ENCODE measurements at regions not wholly inside any gene's neighbourhood (a gene's known extent, or its start where the extent isn't known, plus 50 kb on each side); places are given as distances from the start of the nearest gene placed in this dataset.

DNA sequence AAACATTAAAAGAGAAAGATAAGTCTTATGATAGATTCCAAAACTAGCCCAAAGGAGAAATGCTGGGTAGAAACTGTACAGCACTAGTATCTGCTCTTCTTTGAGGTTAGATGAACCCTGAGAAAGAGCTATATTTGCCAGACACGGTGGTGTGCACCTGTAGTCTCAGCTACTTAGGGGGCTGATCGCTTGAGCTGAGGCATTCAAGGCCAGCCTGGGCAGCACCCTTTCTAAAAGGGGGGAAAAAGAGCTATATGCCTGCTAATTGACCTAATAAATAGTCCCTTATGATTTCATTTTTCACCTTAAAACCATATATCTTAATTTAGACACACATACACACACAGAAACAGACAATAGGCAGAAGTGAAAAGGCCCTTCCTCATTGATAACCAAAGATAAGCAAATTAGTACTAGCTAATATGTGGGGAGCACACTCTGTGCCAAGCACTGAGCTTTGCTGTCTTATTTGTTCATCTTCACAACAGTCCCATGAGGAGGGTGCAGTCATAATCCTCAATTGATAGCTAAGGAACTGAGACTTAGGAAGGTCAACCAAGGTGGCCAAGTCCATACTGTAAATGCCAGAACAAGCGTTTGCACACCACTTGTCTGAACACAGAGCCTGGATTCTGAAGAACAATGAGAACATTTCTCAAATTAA lies 56.6 kb upstream of the NLK start:
- no peak for DNase-seq
- TF ChIP-seq CTCF (IDR thresholded peaks at IDR 0.05) (no peak), POLR2A (IDR thresholded peaks at IDR 0.05) (no peak)
- 81 to 86% methylated on average over 3 of the region's 3 CpGs for WGBS, 2 donors
- Histone ChIP-seq H3K27me3 (no peaks in the 10 kb centered on the region), H3K27ac (no peak overlapping the region), H3K4me3 (replicated peaks in 1 of 3) (no peak overlapping the region), H3K4me1 (peaks cover 0 to 6% of the 10 kb centered on the region in 2 donors), H3K36me3 (no peaks in the 10 kb centered on the region), H3K9me3 (no peaks in the 10 kb centered on the region)
- intact Hi-C loops (cut with DNase I): no loop called here

GRCh38 chr17:27986805-27987684 lies 55.4 kb upstream of the NLK start:
- no peak overlapping the region for H3K27ac ChIP-seq
- DNase-seq: no peak
- H3K27me3 ChIP-seq: no peaks in the 10 kb centered on the region
- H3K4me3 ChIP-seq (replicated peaks in 1 of 3): no peak overlapping the region
- WGBS, 2 donors: 90 to 94% methylated on average over 9 of the region's 9 CpGs
- intact Hi-C loops (cut with DNase I): no loop called here
- no peaks in the 10 kb centered on the region for H3K9me3 ChIP-seq
- TF ChIP-seq CTCF (IDR thresholded peaks at IDR 0.05): no peak
- no peak for TF ChIP-seq POLR2A (IDR thresholded peaks at IDR 0.05)
- peaks cover 0 to 6% of the 10 kb centered on the region in 2 donors for H3K4me1 ChIP-seq
- H3K36me3 ChIP-seq: no peaks in the 10 kb centered on the region

GRCh38 chr17:27989046-27989445 lies 53.4 kb upstream of the NLK start:
- TF ChIP-seq POLR2A (IDR thresholded peaks at IDR 0.05): no peak
- TF ChIP-seq CTCF (IDR thresholded peaks at IDR 0.05): no peak
- Histone ChIP-seq H3K36me3 (no peaks in the 10 kb centered on the region), H3K9me3 (no peaks in the 10 kb centered on the region), H3K4me1 (peaks cover 0 to 16% of the 10 kb centered on the region in 2 donors), H3K27me3 (no peaks in the 10 kb centered on the region), H3K4me3 (replicated peaks in 1 of 3) (no peak overlapping the region), H3K27ac (no peak overlapping the region)
- DNase-seq: no peak
- intact Hi-C loops (cut with DNase I): no loop called here
- 56 to 66% methylated on average over 3 of the region's 3 CpGs for WGBS, 2 donors

- Histone ChIP-seq H3K9me3 (no peaks in the 10 kb centered on the region), H3K27ac (no peak overlapping the region), H3K4me3 (replicated peaks in 1 of 3) (no peak overlapping the region), H3K36me3 (no peaks in the 10 kb centered on the region), H3K4me1 (peaks cover 0 to 16% of the 10 kb centered on the region in 2 donors), H3K27me3 (no peaks in the 10 kb centered on the region)
- intact Hi-C loops (cut with DNase I): no loop called here
- TF ChIP-seq POLR2A (IDR thresholded peaks at IDR 0.05) (no peak), CTCF (IDR thresholded peaks at IDR 0.05) (no peak)
- WGBS, 2 donors: 92 to 100% methylated on average over 2 of the region's 2 CpGs
- DNase-seq: no peak
Measured at GRCh38 chr17:27990100-27990499, 52.4 kb upstream of the NLK start.

DNA sequence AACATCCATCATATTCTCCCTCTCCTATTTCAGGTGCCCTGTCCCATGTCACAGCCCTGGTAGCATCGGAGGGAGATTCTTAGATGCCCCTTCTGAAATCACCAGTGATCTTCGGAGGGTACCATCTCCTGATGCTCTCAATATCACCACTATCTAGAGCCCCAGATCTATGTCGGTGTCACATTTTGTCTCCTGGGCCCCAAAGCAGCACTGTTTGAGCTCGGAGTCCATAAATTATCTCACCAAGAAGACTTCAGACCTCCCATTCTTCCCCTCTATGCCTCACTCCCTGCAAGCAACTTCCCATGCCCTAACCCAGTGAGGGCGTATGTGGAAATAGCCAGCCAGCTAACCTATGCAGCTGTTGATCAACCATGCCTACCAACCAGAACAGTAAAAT lies 51.5 kb upstream of the NLK start:
- H3K4me3 ChIP-seq (replicated peaks in 1 of 3): no peak overlapping the region
- no peak for DNase-seq
- intact Hi-C loops (cut with DNase I): no loop called here
- 92 to 94% methylated on average over 5 of the region's 5 CpGs for WGBS, 2 donors
- TF ChIP-seq CTCF (IDR thresholded peaks at IDR 0.05): no peak
- TF ChIP-seq POLR2A (IDR thresholded peaks at IDR 0.05): no peak
- H3K27me3 ChIP-seq: no peaks in the 10 kb centered on the region
- H3K4me1 ChIP-seq: peaks cover 0 to 16% of the 10 kb centered on the region in 2 donors
- no peak overlapping the region for H3K27ac ChIP-seq
- H3K36me3 ChIP-seq: no peaks in the 10 kb centered on the region
- H3K9me3 ChIP-seq: no peaks in the 10 kb centered on the region
